NCI-H1436 (cell line): ENCODE measurements at regions not wholly inside any gene's neighbourhood (a gene's known extent, or its start where the extent isn't known, plus 50 kb on each side); places are given as distances from the start of the nearest gene placed in this dataset.
"Not testable (repeated sequence)": the region's sequence is repeated elsewhere in the genome, so short reads cannot be mapped to it uniquely, and the experiment has no call there.

Source experiments
- DNase-seq: peaks from one replicate; lab custom pipeline; 2025; lab: John Stamatoyannopoulos, UW

DNA sequence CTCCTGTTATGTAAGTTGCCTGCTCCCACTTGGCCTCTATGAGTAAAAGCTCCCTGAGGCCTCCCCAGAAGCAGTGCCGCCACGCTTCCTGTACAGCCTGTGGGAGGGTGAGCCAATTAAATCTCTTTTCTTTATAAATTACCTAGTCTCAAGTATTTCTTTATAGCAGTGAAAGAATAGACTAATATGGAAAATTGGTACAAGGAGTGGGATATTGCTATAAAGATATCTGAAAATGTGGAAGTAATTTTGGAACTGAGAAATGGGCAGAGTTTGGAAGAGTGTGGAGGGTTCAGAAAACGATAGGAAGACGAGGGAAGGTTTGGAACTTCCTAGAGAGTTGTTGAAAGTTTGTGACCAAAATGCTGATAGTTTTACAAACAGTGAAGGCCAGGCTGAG is 572.3 kb downstream of the MATN1 start:
- DNase-seq = no peak

DNA sequence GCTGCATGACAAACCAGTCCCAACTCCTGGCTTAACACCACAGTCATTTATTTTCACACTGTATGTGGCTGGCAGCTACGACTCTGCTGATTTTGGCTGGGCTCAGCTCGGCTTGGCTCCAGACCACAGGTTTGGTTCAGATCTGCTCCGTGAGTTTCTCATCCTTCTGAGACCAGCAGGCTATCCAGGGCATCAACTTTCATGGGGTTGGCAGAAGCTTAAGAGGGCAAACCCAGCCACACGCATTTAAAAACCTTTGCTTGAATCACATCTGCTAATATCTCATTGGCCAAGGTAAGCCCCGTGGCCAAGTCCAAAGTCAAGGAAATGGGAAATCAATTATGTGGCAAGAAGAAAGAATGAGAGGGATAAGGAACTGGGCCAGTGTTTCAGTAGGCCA is 574.2 kb downstream of the MATN1 start:
- DNase-seq = no peak

DNA sequence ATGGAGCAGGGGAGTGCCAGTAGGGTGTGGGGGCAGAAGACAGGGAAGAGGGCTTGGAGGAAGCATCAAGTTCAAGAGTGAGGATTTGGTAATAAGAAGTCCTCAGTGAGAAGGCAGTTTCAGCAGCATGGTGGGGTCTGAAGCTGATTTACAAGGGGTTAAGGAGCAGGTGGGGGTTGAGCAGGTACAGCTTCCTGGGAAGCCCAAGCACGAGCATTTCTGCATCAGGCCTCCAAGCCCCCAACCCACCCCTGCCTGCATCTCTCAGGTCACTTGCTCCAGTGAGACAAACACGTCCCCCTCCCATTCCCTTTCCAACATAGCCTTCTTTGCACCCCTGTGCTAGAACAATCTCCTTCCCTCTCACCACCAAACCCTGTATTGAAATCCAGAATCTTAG is 574.7 kb downstream of the MATN1 start:
- no peak for DNase-seq

DNA sequence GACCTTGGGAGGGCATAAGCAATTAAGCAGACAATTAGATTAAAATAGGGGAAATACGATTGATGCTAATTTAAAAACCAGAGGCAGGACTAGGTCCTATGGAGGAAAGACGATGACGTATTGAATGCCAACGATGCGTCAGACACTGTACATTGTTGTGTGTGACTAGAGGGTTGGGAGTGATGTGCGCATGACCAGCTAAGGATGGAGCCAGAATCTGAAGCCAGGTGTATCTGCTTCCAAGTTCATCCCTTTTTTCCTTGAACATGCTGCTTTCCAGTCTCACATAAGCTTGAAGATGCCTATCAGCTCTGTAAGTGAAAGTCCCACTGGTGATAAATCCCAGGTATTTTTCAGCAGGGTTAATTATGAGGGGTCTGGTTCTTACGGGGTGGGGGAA is 576.2 kb downstream of the MATN1 start:
- no peak for DNase-seq

DNA sequence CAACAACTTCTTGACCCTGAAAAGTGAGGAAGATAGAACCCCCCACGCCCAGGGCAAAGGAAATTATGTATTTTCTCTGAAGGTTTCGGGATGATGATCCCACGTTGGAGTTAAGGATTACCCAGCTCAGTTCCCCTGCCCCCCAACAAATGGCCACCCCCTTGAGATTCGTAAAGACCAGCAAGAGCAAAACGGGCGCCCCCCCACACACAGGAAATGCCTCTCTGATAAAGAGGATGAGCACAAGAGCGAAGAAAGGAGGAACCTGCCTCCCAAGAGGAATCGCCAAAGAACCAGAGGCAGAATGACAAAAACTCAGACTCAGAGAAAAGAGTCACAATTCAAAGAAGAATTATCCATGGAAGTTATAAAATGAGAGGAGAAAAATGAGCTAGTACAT is 576.9 kb downstream of the MATN1 start:
- DNase-seq = no peak

DNA sequence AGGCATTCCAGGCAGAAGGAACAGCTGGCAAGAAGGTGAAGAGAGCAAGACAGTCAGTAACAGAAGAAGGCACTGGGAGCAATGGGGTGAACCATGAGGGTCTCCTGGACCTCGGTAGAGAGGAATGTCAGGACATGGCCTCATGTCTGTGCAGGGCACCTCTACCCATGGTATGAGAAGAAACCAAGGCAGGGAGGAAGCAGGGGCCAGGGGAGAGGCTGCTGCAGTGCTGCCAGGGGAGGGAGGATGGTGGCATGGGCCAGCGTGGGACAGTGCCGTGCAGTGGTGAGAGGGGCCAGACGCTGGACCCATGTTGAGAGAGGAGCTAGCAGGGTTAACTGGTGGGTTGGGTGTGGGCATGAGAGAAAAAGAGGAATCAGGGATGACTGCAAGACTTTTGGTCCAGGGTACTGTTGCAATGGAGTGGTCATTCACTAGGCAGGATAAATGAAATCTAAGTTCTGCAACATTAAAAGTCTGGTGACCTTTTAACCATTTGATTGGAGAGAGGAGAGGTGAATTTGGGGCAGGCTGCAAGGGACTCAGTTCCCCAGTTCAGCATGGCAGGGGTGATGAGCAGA is 577.6 kb downstream of the MATN1 start:
- DNase-seq = no peak

DNA sequence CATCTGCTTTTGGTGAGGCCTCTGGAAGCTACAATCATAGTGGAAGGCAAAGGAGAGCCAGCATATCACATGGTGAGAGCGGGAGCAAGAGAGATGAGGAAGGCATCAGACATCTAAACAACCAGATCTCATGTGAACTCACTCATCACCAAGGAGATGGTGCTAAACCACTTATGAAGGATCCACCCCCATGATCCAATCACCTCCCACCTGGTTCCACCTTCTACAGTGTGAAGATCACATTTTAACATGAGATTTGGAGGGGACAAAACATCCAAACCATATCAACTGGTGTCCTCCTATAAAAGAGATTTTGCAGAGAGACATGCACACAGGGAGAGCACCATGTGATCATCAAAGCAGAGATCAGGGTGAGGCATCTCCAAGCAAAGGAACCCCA is 578.6 kb downstream of the MATN1 start:
- DNase-seq = no peak

DNA sequence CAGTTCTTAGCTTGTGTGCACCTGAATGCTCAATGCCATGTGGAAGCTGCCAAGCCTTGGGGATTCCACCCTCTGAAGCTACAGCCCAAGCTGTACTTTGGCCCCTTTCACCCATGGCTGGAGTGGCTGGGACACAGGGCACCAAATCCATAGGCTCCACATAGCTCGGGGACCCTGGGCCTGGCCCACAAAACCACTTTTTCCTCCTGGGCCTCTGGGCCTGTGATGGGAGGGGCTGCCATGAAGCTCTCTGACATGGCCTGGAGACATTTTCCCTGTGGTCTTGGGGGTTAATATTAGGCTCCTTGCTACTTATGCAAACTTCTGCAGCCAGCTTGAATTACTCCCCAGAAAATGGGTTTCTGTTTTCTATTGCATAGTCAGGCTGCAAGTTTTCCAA is 579.9 kb downstream of the MATN1 start:
- DNase-seq = no peak

DNA sequence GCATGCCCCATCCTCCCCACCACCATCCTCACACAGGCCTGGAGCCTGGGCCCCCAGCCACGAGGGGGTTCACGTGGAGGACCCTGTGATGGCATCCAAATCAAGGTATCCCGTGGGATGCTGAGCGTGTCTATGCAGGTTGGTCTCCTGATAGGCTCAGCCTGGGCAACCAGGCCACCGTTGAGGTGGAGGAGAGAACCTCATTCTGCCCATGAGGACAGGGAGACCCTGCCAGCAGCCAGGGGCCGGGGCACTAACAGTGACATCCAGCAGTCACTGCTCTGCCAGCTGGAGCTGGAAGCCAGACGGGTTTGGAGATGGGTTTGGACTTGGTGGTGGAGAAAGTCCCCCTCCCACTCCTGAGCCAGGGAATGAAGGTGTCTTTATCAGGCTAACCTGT is 582.8 kb downstream of the MATN1 start:
- DNase-seq = no peak

DNA sequence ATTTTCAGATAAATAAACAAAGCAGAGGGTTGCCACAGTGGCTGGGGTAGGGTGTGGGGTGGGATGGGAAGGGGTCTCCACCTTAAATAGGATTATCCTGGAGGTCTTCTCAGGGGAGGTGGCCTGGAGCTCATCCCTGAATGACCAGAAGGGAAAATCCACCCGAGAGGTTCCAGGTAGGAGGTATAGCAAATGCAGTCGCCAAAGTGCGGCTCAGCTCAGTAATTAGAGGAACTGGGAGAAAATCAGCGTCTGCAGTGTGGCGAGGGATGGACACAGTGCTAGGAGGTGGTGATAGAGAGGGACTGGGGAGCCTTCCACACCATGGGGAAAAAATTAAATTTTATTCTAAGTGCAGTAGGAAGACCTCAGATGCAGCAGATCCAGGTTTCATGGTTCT is 584.5 kb downstream of the MATN1 start:
- no peak for DNase-seq

DNA sequence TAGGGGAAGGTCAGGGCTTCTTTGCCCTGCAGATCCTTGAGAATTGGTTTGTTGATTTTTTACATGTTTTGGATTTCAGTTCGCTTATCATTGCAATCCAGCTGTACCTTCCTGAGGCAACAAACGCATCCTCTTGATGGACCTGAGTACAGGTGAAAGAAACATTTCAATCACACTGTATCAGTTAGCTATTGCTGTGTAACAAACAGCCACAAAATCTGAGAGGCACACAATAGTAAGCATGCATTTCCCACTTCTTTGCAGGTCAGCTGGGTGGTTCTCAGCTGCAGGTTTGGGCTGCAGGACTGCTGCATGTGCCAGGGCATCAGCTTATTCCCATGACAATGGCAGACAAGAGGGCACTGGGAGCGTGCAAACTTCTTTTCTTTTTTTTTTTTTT is 586.4 kb downstream of the MATN1 start:
- no peak for DNase-seq

DNA sequence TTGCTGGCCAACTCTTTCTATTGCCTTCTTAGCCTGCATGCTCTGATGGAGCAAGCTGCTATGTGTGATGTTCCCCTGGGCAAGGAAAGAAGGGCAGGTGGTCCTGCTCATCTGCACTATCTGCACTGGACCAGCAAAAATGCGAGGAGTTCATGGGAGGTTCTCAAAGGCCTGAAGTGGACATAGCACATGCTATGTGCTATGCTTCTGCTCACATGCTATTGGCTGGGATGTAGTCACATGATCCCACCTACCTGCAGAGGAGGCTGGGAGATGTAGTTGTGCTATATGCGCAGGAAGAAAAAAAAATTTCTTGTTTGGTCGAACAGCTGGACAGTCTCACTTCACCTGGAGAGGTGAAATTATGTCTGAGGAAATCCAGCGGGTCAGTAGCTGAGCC is 587.7 kb downstream of the MATN1 start:
- no peak for DNase-seq

DNA sequence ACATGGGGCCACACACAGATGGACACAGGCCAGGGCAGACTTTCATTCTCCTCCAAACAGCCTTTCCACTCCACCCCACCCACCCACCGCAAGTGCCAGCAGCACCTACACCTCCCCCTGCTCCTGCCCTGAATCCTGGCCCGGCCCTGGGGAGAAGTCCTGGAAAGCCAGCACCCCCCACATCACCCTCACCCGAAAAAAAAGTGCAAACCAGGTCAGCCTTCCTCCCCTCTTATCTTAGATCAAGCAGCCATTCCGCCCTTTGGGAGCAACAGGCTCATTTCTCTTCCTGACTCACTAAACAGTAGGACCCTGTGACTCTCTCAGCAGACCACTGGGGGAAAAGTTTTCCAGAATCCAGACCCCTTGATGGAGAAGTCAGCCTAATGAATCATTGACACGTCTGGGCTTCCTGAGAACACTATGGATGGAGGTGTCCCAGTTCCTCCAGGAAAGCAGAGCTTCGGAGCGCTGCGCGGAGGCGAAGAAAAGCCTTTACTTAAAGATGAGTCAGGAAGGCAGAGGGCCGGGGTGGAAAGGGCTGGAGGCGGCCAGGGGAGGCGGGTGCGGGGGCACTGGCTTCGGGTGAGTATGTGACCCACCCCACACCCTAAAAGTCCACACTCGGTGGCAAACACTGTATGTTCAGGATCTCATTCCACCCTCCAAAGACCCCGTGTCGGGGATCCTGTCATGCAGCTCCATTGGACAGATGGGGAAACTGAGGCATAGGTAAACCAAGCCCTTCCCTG is 588.7 kb downstream of the MATN1 start:
- no peak for DNase-seq

DNA sequence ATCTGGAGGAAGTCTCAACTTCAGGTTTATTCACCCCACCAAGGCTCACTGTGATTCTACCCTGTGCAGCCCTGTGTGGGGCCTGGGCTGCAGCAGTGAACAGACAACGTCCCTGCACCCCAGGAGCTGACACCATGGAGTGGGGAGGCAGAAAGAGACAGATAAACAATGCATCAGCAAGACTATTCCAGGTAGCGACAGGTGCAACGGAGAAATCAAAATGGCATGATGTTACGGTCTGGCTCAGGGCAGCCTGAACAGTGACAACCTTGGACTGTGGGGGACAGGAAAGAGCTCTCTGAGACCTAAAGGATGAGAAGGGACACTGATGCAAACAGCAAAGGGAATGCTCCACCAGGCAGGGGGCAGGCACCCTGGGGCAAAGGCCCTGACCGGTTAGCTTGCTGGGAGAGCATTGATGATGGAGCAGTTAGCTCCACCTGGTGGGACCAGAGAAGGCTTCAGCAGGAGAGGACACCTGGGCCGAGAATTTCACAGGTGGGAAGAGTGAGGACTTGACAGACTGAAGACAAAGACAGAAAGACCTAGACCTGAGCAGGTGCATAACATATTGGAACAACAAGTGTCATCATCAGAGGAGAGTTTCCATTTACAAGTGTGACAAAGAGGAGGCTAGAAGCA is 589.9 kb downstream of the MATN1 start:
- DNase-seq = no peak

DNA sequence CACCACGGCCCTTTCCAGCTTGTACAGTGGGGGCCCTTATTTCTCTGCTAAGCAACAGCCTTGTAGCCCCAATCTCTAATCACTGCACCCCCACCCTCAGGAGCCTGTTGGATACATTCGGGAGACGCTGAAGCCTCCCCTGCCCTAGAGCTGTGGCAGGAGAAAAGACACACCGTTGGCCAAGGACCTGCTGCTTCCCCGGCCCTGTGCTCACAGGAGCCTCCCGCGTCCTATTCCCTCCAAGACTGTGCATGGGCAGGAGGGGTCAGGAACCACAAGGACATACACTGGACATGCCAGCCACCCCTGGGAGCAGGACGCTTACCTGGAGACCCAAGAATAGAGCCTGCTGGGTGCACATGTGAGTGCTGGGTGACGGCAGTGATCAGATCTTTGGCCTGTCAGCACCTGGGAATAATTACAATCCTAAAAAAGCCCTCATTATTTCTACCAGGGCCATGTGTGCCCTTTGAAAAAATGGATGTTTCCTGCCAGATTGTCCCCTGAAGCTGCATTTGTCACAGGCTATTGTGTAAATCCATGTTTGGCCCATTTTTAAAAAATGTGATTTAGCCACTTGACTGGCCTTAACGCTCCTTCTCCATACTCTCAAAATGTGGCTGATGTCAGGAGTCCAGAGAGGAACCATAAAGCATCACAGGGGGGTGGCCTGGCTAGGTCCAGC is 590.6 kb downstream of the MATN1 start:
- DNase-seq = no peak

DNA sequence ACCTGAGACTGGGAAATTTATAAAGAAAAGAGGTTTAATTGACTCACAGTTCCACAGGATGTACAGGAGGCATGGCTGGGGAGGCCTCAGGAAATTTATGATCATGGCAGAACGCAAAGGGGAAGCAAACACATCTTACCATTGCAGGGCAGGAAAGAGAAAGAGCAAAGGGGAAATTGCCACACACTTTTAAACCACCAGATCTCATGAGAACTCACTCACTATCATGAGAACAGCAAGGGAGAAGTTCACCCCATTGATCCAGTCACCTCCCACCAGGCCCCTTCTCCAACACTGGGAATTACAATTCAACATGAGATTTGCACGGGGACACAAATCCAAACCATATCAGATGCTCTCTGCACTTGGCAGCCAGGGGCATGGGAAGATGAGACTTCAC is 592.8 kb downstream of the MATN1 start:
- DNase-seq = not testable (repeated sequence)

DNA sequence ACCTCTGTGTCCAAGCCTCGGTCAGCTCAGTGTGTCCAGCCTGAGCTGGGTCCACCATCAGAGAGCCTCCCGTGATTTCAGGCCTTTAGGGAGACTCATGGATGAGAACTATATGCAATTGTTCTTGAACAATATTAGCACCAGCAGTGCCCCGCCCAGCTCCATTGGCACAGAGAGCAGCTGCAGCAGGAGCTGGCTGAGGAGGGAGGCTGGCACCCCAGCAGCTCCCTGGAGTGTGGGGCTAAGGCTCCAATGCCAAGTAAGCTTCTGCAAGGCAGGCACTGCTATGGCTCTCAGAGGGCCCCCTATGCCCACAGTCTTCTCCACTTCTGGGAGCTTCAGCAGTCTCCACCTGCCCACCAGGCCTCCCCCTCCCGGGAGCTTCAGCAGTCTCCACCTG is 593.3 kb downstream of the MATN1 start:
- DNase-seq = no peak

DNA sequence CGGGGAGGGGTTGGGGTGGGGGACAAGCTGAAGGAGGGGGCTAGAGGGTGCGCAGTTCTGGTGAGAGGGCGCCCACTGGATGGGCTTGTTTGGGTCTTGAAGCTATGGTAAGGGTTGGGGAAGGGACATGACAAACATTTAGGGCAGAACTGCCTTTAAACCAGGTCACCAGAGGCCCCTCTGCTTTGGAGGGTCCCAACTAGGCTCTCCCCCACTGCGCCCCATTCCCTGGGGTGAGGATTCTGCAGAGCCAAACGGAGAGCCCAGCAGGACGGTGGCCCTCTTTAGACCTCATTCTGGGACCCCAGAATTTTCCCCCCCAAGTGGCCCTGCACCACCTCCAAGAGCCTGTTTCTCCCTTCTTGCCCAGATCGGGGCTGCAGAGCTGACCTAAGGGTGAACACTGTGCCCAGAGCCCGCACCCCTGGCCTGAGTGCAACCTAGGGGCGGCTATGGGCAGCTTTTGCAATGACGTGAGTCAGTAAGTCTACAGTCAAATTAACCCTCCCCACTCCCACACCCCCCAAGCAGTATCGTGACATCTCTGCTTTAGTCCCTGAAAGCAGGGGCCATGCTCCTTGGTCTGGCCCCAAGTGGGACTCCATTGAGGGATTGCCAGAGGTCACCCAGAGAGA is 593.8 kb downstream of the MATN1 start:
- no peak for DNase-seq

DNA sequence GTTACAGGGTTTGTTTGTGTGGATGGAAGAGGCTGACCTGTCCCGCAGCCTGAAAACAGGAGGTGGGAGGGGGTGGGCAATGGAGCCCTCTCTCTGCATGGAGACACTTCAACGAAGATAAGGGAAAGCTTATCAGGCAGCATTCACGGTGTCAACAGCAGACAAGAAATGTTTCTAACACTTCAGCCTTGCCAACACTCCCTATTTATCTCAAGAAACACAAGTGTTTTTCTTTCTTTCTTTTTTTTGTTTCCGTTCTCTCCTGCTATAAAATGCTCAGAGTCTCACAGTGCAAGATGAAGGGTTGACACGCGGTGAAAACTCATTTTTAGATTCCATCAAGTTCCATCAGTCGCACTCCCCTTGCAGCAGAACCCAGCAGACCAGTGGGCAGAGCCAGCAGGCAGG is 594.4 kb downstream of the MATN1 start:
- DNase-seq = no peak

DNA sequence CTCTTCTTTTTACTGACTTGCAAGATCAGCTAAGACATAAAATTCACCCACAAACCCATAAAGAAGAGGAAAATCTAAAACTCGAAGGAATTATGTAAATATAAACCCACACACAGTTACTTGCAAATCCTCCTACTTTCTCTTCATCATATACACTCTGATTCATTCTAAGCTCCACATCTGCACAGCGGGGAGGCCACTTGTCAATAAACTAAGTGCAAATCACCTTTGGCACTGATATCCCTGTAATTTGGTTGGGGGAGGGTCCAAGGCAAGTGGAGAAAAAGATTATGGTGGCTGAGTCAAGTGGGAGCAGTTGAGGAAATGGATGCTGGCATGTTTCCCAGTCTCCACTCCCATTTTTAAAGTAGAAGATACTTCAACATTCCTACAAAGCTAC is 596.5 kb downstream of the MATN1 start:
- no peak for DNase-seq

DNA sequence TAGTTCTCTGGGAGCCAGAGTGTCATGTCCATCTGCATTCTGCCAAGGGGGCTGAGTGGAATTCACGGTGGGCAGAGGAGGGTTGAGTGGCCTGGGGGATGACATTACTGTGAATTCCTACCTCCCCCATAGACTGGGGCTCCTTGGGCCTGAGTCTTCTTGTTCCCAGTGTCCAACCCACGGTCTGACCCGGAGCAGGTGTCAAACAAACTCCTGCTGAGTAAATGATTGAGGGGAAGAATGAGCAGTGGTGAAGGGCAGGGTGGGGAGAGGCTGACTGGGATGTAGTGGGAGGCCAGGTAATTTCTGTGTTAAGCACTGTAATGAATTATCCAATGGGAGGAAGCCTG is 597.6 kb downstream of the MATN1 start:
- DNase-seq = no peak

DNA sequence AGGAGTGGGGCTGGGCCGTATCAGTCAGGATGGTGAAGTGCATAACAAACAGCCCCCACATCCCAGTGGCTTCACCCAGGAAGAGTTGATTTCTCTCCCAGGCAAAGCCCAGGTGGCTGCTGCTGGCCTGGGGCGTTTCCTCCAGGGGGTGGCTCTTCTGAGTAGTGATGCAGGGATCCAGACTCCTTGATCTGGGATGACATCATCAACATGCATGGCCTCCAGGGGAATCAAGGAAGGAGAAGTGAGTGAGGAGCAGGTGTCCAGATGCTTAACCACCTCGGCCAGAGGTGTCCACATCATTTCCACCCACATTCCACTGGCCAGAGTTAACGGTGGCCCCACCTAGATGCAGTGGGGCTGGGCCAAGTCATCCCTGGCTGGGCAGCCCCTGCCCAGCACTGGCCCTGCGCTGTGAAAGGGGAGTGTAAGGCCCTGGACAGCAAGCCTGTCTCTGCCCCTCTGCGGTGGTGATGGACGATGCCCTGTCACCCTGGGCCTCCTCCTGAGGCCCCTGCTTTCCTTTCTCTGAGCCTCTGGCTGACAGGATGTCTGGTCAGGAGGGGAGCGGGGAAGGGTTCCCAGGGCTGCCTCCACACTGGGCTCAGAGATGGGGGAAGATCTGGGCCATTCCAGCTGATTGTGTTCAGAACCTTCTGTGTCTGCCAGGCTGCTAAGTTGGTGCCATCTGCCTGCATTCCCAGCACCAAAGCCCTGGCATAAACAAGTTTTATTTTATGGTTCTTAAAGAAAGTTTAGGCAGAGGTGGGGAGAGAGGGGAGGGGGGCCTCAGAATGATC is 598.2 kb downstream of the MATN1 start:
- no peak for DNase-seq
